ENCODE measurements at regions not wholly inside any gene's neighbourhood (a gene's known extent, or its start where the extent isn't known, plus 50 kb on each side); places are given as distances from the start of the nearest gene placed in this dataset.

DNA sequence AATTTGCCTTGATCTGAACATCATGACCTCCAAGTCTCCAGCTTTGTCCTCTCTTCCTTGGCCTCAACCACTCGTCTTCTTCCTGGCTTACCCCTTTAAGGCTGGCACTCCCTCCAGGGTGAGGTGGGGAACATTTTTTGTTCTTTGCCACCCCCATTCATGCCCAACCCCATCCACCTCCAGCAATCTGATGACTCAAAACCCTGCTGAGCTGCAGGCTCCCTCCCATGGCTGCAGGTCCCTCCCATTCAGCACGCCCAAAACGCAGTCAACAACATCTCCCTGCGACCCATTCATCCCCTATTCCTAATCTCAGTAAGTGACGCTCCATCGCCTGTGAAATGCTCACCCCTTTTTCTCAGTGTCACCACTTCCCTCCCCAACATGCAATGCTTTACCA lies 138.8 kb upstream of the PRMT8 start:
- no peak for TF ChIP-seq TOX (CRISPR knock-in tag; IDR thresholded peaks at IDR 0.05; ENCODE audit: borderline replicate concordance)
- TF ChIP-seq, protein P1, sequence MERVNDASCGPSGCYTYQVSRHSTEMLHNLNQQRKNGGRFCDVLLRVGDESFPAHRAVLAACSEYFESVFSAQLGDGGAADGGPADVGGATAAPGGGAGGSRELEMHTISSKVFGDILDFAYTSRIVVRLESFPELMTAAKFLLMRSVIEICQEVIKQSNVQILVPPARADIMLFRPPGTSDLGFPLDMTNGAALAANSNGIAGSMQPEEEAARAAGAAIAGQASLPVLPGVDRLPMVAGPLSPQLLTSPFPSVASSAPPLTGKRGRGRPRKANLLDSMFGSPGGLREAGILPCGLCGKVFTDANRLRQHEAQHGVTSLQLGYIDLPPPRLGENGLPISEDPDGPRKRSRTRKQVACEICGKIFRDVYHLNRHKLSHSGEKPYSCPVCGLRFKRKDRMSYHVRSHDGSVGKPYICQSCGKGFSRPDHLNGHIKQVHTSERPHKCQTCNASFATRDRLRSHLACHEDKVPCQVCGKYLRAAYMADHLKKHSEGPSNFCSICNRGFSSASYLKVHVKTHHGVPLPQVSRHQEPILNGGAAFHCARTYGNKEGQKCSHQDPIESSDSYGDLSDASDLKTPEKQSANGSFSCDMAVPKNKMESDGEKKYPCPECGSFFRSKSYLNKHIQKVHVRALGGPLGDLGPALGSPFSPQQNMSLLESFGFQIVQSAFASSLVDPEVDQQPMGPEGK (CRISPR knock-in tag; IDR thresholded peaks at IDR 0.05; ENCODE audit: borderline replicate concordance): no peak
- TF ChIP-seq ZFP30 (CRISPR knock-in tag; IDR thresholded peaks at IDR 0.05): no peak
- TF ChIP-seq RARB (CRISPR knock-in tag; IDR thresholded peaks at IDR 0.05): no peak
- ATAC-seq: no peak

DNA sequence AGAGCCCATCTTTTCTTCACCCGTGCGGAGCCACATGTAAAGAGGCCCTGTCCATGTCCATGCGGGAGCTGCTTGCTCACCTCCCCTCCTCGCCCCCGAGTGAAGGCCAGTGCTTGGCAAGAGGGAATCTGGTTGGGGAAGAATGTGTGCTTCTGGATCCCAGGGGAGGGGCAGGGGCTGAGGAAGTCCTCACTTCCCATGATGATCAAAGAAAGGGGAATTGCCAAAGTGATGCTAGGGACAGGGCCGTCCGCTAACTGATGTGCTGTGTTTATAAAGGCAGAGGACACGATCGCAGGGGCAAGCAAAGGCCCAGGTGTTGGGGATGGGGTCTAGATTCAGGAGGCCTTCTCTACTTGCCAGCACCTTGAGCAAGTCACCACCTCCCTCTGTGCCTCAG lies 137.4 kb upstream of the PRMT8 start:
- no peak for TF ChIP-seq ZNF70 (CRISPR knock-in tag; IDR thresholded peaks at IDR 0.05)
- no peak for TF ChIP-seq SNAI2 (CRISPR knock-in tag; IDR thresholded peaks at IDR 0.05)
- no peak for TF ChIP-seq CSDC2 (CRISPR knock-in tag; IDR thresholded peaks at IDR 0.05)
- no peak for TF ChIP-seq ZFP30 (CRISPR knock-in tag; IDR thresholded peaks at IDR 0.05)
- TF ChIP-seq, protein P2, sequence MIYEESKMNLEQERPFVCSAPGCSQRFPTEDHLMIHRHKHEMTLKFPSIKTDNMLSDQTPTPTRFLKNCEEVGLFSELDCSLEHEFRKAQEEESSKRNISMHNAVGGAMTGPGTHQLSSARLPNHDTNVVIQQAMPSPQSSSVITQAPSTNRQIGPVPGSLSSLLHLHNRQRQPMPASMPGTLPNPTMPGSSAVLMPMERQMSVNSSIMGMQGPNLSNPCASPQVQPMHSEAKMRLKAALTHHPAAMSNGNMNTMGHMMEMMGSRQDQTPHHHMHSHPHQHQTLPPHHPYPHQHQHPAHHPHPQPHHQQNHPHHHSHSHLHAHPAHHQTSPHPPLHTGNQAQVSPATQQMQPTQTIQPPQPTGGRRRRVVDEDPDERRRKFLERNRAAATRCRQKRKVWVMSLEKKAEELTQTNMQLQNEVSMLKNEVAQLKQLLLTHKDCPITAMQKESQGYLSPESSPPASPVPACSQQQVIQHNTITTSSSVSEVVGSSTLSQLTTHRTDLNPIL (CRISPR knock-in tag; IDR thresholded peaks at IDR 0.05; ENCODE audit: low read depth): no peak
- TF ChIP-seq ZC3H10 (CRISPR knock-in tag; IDR thresholded peaks at IDR 0.05): no peak
- no peak for TF ChIP-seq BACH2 (CRISPR knock-in tag; IDR thresholded peaks at IDR 0.05; ENCODE audit: borderline replicate concordance)
- TF ChIP-seq, protein P3, sequence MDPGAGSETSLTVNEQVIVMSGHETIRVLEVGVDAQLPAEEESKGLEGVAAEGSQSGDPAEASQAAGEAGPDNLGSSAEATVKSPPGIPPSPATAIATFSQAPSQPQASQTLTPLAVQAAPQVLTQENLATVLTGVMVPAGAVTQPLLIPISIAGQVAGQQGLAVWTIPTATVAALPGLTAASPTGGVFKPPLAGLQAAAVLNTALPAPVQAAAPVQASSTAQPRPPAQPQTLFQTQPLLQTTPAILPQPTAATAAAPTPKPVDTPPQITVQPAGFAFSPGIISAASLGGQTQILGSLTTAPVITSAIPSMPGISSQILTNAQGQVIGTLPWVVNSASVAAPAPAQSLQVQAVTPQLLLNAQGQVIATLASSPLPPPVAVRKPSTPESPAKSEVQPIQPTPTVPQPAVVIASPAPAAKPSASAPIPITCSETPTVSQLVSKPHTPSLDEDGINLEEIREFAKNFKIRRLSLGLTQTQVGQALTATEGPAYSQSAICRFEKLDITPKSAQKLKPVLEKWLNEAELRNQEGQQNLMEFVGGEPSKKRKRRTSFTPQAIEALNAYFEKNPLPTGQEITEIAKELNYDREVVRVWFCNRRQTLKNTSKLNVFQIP (CRISPR knock-in tag; IDR thresholded peaks at IDR 0.05; ENCODE audit: borderline replicate concordance, low read depth): no peak
- TF ChIP-seq ZNF565 (CRISPR knock-in tag; conservative IDR thresholded peaks at IDR 0.05; ENCODE audit: low read depth): no peak
- TF ChIP-seq, protein P1 (CRISPR knock-in tag; IDR thresholded peaks at IDR 0.05; ENCODE audit: borderline replicate concordance): no peak
- no peak for TF ChIP-seq GLIS3 (CRISPR knock-in tag; IDR thresholded peaks at IDR 0.05)
- ATAC-seq: no peak

DNA sequence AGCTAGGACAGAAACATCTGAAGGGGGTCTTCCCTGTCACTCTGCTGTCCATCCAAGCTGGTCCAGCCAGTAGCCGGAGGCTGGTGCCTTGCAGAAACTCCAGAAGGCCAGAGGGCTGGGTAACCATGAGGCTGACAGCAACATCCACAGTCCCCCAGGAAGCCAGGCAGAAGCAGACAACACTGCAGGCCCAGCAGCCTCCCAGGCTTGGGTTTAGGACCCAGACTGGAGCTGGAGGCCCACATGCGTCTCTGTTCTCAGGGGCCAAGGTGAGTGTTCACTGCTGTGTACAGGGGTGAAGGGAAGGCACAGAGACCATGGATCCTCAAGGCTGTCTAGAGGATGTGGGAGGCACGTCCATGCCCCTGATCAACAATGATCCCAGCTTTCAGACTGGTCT lies 136.4 kb upstream of the PRMT8 start:
- TF ChIP-seq, protein P4, sequence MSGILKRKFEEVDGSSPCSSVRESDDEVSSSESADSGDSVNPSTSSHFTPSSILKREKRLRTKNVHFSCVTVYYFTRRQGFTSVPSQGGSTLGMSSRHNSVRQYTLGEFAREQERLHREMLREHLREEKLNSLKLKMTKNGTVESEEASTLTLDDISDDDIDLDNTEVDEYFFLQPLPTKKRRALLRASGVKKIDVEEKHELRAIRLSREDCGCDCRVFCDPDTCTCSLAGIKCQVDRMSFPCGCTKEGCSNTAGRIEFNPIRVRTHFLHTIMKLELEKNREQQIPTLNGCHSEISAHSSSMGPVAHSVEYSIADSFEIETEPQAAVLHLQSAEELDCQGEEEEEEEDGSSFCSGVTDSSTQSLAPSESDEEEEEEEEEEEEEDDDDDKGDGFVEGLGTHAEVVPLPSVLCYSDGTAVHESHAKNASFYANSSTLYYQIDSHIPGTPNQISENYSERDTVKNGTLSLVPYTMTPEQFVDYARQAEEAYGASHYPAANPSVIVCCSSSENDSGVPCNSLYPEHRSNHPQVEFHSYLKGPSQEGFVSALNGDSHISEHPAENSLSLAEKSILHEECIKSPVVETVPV (CRISPR knock-in tag; IDR thresholded peaks at IDR 0.05): no peak
- no peak for TF ChIP-seq ARNTL (CRISPR knock-in tag; IDR thresholded peaks at IDR 0.05; ENCODE audit: borderline replicate concordance, low read depth)
- TF ChIP-seq GLIS3 (CRISPR knock-in tag; IDR thresholded peaks at IDR 0.05): no peak
- no peak for ATAC-seq

DNA sequence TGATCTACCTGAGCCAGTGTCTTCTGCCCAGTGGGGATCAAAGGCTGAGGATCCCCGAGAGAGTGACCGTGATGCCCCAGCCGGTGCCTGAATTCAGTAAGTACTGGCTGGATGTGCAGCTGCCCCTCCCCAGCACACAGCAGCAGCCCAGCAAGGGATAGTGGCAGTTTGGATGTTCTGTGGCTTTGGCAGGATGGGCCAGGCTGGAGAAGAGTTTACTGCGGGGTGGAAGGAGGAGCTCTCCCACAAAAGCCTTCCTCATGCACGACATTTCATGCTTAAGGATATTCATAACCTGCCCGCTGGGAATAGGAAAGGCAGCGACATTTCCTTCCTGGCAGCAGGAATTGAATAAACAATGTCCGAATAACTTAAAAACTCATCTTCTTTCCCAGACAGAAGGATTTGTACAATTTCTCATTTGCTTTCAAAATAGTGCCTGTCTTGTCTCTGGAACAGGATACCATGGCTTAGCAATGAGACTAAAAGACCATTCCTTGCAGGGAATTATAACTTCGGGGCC lies 135.6 kb upstream of the PRMT8 start:
- no peak for ATAC-seq
- no peak for TF ChIP-seq SNAI2 (CRISPR knock-in tag; IDR thresholded peaks at IDR 0.05)

DNA sequence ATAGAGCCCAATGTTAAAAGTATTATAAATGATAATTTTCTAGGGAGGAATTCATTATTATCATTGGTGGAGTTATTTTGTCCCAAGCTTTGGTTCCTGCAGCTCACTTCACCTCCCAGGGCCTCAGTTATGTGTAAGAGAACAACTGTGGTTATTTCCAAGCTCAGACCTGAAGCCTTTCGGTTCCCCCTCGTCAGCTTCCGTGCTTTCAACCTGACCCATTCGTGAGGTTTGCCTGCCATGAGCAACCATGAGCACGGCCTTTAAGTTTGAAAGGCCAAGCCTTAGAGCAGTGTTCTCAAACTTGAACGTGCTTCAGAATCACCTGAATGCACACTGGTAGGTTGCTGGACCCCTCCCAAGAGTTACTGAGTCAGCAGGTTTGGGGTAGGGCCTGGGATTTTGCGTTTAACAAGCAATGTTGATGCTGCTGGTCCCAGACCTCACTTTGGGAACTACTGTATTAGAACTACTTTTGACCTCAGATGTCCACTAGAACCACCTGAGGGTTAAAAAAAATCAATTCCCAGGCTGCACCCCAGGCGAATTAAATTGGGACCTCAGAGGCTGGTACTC lies 133.0 kb upstream of the PRMT8 start:
- no peak for ATAC-seq
- TF ChIP-seq PPARA (CRISPR knock-in tag; IDR thresholded peaks at IDR 0.05; ENCODE audit: borderline replicate concordance): no peak
- TF ChIP-seq ARNTL (CRISPR knock-in tag; IDR thresholded peaks at IDR 0.05; ENCODE audit: borderline replicate concordance, low read depth): no peak
- TF ChIP-seq ZFP3 (CRISPR knock-in tag; IDR thresholded peaks at IDR 0.05): no peak
- no peak for TF ChIP-seq ESRRG (CRISPR knock-in tag; IDR thresholded peaks at IDR 0.05)

All from SK-N-SH treated with all-trans-retinoic acid at 6 μM for 48 hours (cell line).